Endodermal cell (in vitro differentiated cells): ENCODE measurements at regions not wholly inside any gene's neighbourhood (a gene's known extent, or its start where the extent isn't known, plus 50 kb on each side); places are given as distances from the start of the nearest gene placed in this dataset.

Experiments used
- DNase-seq: peaks from one replicate; pipeline ENCODE4 v3.0.0-alpha.2; 2017
- H3K27ac ChIP-seq: 2 replicates; pipeline ENCODE4 v1.5.1; 2013; ENCODE audit warnings: mild to moderate bottlenecking, low read depth, low read length, moderate library complexity
- H3K27me3 ChIP-seq: 2 replicates; pipeline ENCODE4 v1.6.1; 2013; ENCODE audit warnings: mild to moderate bottlenecking, low read length, moderate library complexity; ENCODE audit not compliant: insufficient read depth, control insufficient read depth, poor library complexity, severe bottlenecking
- H3K36me3 ChIP-seq: 2 replicates; pipeline ENCODE4 v1.7.0; 2013; ENCODE audit warnings: mild to moderate bottlenecking, low read length, moderate library complexity; ENCODE audit not compliant: control insufficient read depth, insufficient read depth
- H3K4me1 ChIP-seq: one replicate; pipeline ENCODE4 v1.7.0; 2013; ENCODE audit warnings: low read length; ENCODE audit not compliant: control insufficient read depth, insufficient read depth
- H3K4me3 ChIP-seq: 2 replicates; pipeline ENCODE4 v1.5.1; 2013; ENCODE audit warnings: mild to moderate bottlenecking, low read length, moderate library complexity
- H3K9ac ChIP-seq: 2 replicates; pipeline ENCODE4 v1.6.1; 2013; ENCODE audit warnings: mild to moderate bottlenecking, low read length, moderate library complexity; ENCODE audit not compliant: poor library complexity, severe bottlenecking; ENCODE audit errors: extremely low read depth
- H3K9me3 ChIP-seq: 2 replicates; pipeline ENCODE4 v1.6.1; 2013; ENCODE audit warnings: mild to moderate bottlenecking, low read length, moderate library complexity; ENCODE audit not compliant: control insufficient read depth
- H3K27ac Mint-ChIP-seq: 2 replicates; pipeline ENCODE4 v1.8.0; 2020; ENCODE audit warnings: mixed read lengths
- H3K27me3 Mint-ChIP-seq: 2 replicates; pipeline ENCODE4 v1.8.0; 2021; ENCODE audit warnings: mild to moderate bottlenecking, mixed read lengths; ENCODE audit not compliant: insufficient read depth
- H3K36me3 Mint-ChIP-seq: 2 replicates; pipeline ENCODE4 v1.8.0; 2020; ENCODE audit warnings: low read depth, mixed read lengths
- H3K4me1 Mint-ChIP-seq: 2 replicates; pipeline ENCODE4 v1.8.0; 2020; ENCODE audit warnings: mixed read lengths
- H3K4me3 Mint-ChIP-seq: 2 replicates; pipeline ENCODE4 v1.8.0; 2020; ENCODE audit warnings: mild to moderate bottlenecking, moderate library complexity, mixed read lengths
- H3K9me3 Mint-ChIP-seq: 2 replicates; pipeline ENCODE4 v1.8.0; 2020; ENCODE audit warnings: mild to moderate bottlenecking, mixed read lengths
- CTCF ChIP-seq: fragments of 200-600 bp; sonication (generic); conservative IDR thresholded peaks from 2 replicates; pipeline ENCODE4 v1.5.0; 2021; ENCODE audit warnings: antibody characterized with exemption, mild to moderate bottlenecking
- WGBS, 2 experiments: methylation state at CpG; one replicate each; pipeline versions ENCODE4 v1.1.5 to v1.1.7; 2013; ENCODE audit warnings: missing lambda C conversion rate in 2 of 2, mixed read lengths in 1 of 2; ENCODE audit not compliant: insufficient coverage in 1 of 2, insufficient read length in 1 of 2; 5-methylcytosine and 5-hydroxymethylcytosine counted together

- Histone ChIP-seq H3K4me1 (no peaks in the 10 kb centered on the region), H3K27ac (no peak overlapping the region), H3K36me3 (no peaks in the 10 kb centered on the region), H3K9ac (no peak overlapping the region), H3K27me3 (no peaks in the 10 kb centered on the region), H3K9me3 (peaks cover 8% of the 10 kb centered on the region), H3K4me3 (no peak overlapping the region)
- Mint-ChIP-seq H3K9me3 (peaks cover 3% of the 10 kb centered on the region), H3K4me1 (peaks cover 3% of the 10 kb centered on the region), H3K27ac (no peak overlapping the region), H3K4me3 (no peak overlapping the region), H3K36me3 (no peaks in the 10 kb centered on the region), H3K27me3 (no peaks in the 10 kb centered on the region)
- WGBS, 2 experiments: 85 to 95% methylated on average over 5 to 7 of the region's 7 CpGs
- no peak for DNase-seq
- TF ChIP-seq CTCF: no peak
Measured at GRCh38 chr10:32125023-32125422, 68.8 kb upstream of the KIF5B start.

GRCh38 chr10:32123021-32123420 is 66.8 kb upstream of the KIF5B start:
- no peak overlapping the region for H3K27ac ChIP-seq
- DNase-seq: no peak
- H3K4me3 ChIP-seq: no peak overlapping the region
- no peaks in the 10 kb centered on the region for H3K27me3 Mint-ChIP-seq
- H3K4me1 Mint-ChIP-seq: peaks cover 3% of the 10 kb centered on the region
- H3K27ac Mint-ChIP-seq: no peak overlapping the region
- H3K9ac ChIP-seq: no peak overlapping the region
- 91 to 100% methylated on average over 1 to 4 of the region's 4 CpGs for WGBS, 2 experiments
- H3K4me1 ChIP-seq: no peaks in the 10 kb centered on the region
- H3K36me3 Mint-ChIP-seq: no peaks in the 10 kb centered on the region
- TF ChIP-seq CTCF: no peak
- H3K9me3 ChIP-seq: peaks cover 8% of the 10 kb centered on the region
- H3K27me3 ChIP-seq: no peaks in the 10 kb centered on the region
- no peaks in the 10 kb centered on the region for H3K36me3 ChIP-seq
- no peaks in the 10 kb centered on the region for H3K9me3 Mint-ChIP-seq
- H3K4me3 Mint-ChIP-seq: no peak overlapping the region

- no peak for DNase-seq
- no peak for TF ChIP-seq CTCF
- Mint-ChIP-seq H3K4me1 (peaks cover 3% of the 10 kb centered on the region), H3K27ac (no peak overlapping the region), H3K27me3 (no peaks in the 10 kb centered on the region), H3K9me3 (no peaks in the 10 kb centered on the region), H3K36me3 (no peaks in the 10 kb centered on the region), H3K4me3 (no peak overlapping the region)
- Histone ChIP-seq H3K4me1 (no peaks in the 10 kb centered on the region), H3K27ac (no peak overlapping the region), H3K27me3 (no peaks in the 10 kb centered on the region), H3K36me3 (no peaks in the 10 kb centered on the region), H3K9me3 (peaks cover 8% of the 10 kb centered on the region), H3K4me3 (no peak overlapping the region), H3K9ac (no peak overlapping the region)
- WGBS, 2 experiments: 90 to 100% methylated on average over 3 to 4 of the region's 4 CpGs
Measured at GRCh38 chr10:32121648-32122047, 65.4 kb upstream of the KIF5B start.
